H1 (cell line): ENCODE measurements at regions not wholly inside any gene's neighbourhood (a gene's known extent, or its start where the extent isn't known, plus 50 kb on each side); places are given as distances from the start of the nearest gene placed in this dataset.

Experiments
- CEBPB ChIP-seq: IDR thresholded peaks from 2 replicates; pipeline ENCODE4 v1.6.1; 2012; ENCODE audit warnings: low read depth, low read length
- CHD2 ChIP-seq: IDR thresholded peaks from 2 replicates; pipeline ENCODE4 v1.6.1; 2012; ENCODE audit warnings: low read length, improper control_type of control experiment
- POLR2A ChIP-seq, 2 experiments: IDR thresholded peaks; 1 replicate in 1 of 2; 2 replicates in 1 of 2; pipeline ENCODE4 v1.6.1; 2011; ENCODE audit warnings: low read depth in 2 of 2, low read length in 2 of 2, mild to moderate bottlenecking in 2 of 2; ENCODE audit errors: control extremely low read depth in 1 of 2
- RFX5 ChIP-seq: IDR thresholded peaks from 2 replicates; pipeline ENCODE4 v1.6.1; 2011; ENCODE audit warnings: low read depth, low read length, improper control_type of control experiment, borderline replicate concordance
- SAP30 ChIP-seq: fragments of 300-600 bp; sonication (generic); IDR thresholded peaks from 2 replicates; pipeline ENCODE4 v1.7.1; 2012; ENCODE audit warnings: low read length, moderate library complexity, mild to moderate bottlenecking, inconsistent platforms; ENCODE audit not compliant: insufficient read depth, insufficient replicate concordance
- SP2 ChIP-seq: IDR thresholded peaks from 2 replicates; pipeline ENCODE4 v1.6.1; 2012; ENCODE audit warnings: mild to moderate bottlenecking, low read length, inconsistent platforms
- TF ChIP-seq, protein P1 (sequence below), 3 experiments: IDR thresholded peaks; 1 replicate in 2 of 3; 2 replicates in 1 of 3; pipeline versions ENCODE4 v1.5.1 to v1.6.1; 2011; ENCODE audit warnings: low read length in 3 of 3, mild to moderate bottlenecking in 3 of 3, inconsistent platforms in 2 of 3, low read depth in 1 of 3, moderate library complexity in 1 of 3; ENCODE audit not compliant: insufficient read depth in 1 of 3; ENCODE audit errors: control extremely low read depth in 1 of 3
- TF ChIP-seq, protein P2 (sequence below): IDR thresholded peaks from 2 replicates; pipeline ENCODE4 v1.6.1; 2011; ENCODE audit warnings: low read length, improper control_type of control experiment

DNA sequence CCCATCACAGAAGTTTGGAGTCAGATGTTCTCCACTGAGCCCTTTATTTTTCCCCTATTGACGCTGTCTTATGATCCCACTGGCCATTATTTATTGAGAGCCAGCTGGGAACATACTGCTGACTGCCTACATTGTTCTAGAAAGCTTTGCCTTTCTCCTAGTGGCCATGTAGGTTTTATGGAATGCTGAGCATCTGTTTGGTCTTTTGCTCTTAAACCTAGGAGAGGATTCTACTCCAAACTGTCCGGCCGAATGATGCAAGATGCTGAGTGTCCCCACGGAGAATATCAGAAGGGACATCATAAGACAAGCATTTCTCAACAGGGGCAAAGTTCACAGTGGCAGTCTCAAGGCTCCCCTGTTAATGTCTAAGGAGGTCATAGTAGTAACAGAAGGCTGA lies 171.4 kb downstream of the ARRDC4 start:
- TF ChIP-seq, protein P1, sequence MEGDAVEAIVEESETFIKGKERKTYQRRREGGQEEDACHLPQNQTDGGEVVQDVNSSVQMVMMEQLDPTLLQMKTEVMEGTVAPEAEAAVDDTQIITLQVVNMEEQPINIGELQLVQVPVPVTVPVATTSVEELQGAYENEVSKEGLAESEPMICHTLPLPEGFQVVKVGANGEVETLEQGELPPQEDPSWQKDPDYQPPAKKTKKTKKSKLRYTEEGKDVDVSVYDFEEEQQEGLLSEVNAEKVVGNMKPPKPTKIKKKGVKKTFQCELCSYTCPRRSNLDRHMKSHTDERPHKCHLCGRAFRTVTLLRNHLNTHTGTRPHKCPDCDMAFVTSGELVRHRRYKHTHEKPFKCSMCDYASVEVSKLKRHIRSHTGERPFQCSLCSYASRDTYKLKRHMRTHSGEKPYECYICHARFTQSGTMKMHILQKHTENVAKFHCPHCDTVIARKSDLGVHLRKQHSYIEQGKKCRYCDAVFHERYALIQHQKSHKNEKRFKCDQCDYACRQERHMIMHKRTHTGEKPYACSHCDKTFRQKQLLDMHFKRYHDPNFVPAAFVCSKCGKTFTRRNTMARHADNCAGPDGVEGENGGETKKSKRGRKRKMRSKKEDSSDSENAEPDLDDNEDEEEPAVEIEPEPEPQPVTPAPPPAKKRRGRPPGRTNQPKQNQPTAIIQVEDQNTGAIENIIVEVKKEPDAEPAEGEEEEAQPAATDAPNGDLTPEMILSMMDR (IDR thresholded peaks at IDR 0.05; ENCODE audit: control extremely low read depth in 1 of 3, insufficient read depth in 1 of 3, low read depth in 1 of 3, low read length in 3 of 3), result no peak
- TF ChIP-seq SP2, result no peak
- no peak for TF ChIP-seq CHD2
- TF ChIP-seq POLR2A (IDR thresholded peaks at IDR 0.05; ENCODE audit: control extremely low read depth in 1 of 2, low read depth in 2 of 2, low read length in 2 of 2), result no peak
- no peak for TF ChIP-seq CEBPB
- TF ChIP-seq SAP30, result no peak
- TF ChIP-seq, protein P2, sequence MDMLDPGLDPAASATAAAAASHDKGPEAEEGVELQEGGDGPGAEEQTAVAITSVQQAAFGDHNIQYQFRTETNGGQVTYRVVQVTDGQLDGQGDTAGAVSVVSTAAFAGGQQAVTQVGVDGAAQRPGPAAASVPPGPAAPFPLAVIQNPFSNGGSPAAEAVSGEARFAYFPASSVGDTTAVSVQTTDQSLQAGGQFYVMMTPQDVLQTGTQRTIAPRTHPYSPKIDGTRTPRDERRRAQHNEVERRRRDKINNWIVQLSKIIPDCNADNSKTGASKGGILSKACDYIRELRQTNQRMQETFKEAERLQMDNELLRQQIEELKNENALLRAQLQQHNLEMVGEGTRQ, result no peak
- TF ChIP-seq RFX5, result no peak
